ENCODE measurements at regions not wholly inside any gene's neighbourhood (a gene's known extent, or its start where the extent isn't known, plus 50 kb on each side); places are given as distances from the start of the nearest gene placed in this dataset.
A peak's percentile ranks its signal among the peaks of the same experiment; 100 is the strongest.

- DNase-seq = no peak
Observed at GRCh38 chr4:104969394-104970082, 177.1 kb upstream of the TET2 start.

GRCh38 chr4:104971462-104971861, 175.2 kb upstream of the TET2 start:
- DNase-seq = no peak

GRCh38 chr4:104973708-104974107, 173.0 kb upstream of the TET2 start:
- DNase-seq = no peak

- no peak for DNase-seq
Observed at GRCh38 chr4:104975617-104976016, 171.1 kb upstream of the TET2 start.

- no peak for DNase-seq
Observed at GRCh38 chr4:104976262-104976661, 170.4 kb upstream of the TET2 start.

- no peak for DNase-seq
Observed at GRCh38 chr4:104979083-104979760, 167.5 kb upstream of the TET2 start.

GRCh38 chr4:104983615-104984179, 163.0 kb upstream of the TET2 start:
- no peak for DNase-seq

GRCh38 chr4:104986306-104986705, 160.4 kb upstream of the TET2 start:
- DNase-seq = no peak

- DNase-seq = no peak
Observed at GRCh38 chr4:104989371-104989770, 157.3 kb upstream of the TET2 start.

- no peak for DNase-seq
Observed at GRCh38 chr4:105002278-105002677, 144.4 kb upstream of the TET2 start.

- DNase-seq = no peak
Observed at GRCh38 chr4:105014234-105014633, 132.4 kb upstream of the TET2 start.

- no peak for DNase-seq
Observed at GRCh38 chr4:105014635-105015034, 132.0 kb upstream of the TET2 start.

- no peak for DNase-seq
Observed at GRCh38 chr4:105015750-105016149, 130.9 kb upstream of the TET2 start.

GRCh38 chr4:105022811-105023667, 123.6 kb upstream of the TET2 start:
- no peak for DNase-seq

GRCh38 chr4:105023668-105024055, 123.0 kb upstream of the TET2 start:
- no peak for DNase-seq

GRCh38 chr4:105025263-105026017, 121.2 kb upstream of the TET2 start:
- DNase-seq = no peak

GRCh38 chr4:105036991-105037390, 109.7 kb upstream of the TET2 start:
- no peak for DNase-seq

GRCh38 chr4:105042451-105042850, 104.2 kb upstream of the TET2 start:
- no peak for DNase-seq

GRCh38 chr4:105050896-105051295, 95.8 kb upstream of the TET2 start:
- peak; percentile 22 for DNase-seq

- no peak for DNase-seq
Observed at GRCh38 chr4:105057370-105058105, 89.1 kb upstream of the TET2 start.

GRCh38 chr4:105058177-105058812, 88.4 kb upstream of the TET2 start:
- DNase-seq = no peak
